SU-DHL-6 (cell line): ENCODE measurements at regions not wholly inside any gene's neighbourhood (a gene's known extent, or its start where the extent isn't known, plus 50 kb on each side); places are given as distances from the start of the nearest gene placed in this dataset.

Source experiments
- H2AFZ ChIP-seq: fragments of 200-600 bp; sonication (generic); 2 replicates; pipeline ENCODE4 v1.6.1; 2014; ENCODE audit warnings: low read depth, mild to moderate bottlenecking, moderate library complexity, mixed read lengths, antibody characterized with exemption, low read length; ENCODE audit not compliant: severe bottlenecking
- H3F3A ChIP-seq: fragments of 200-600 bp; shearing (Covaris generic); 2 replicates; pipeline ENCODE4 v1.6.0; 2016; ENCODE audit warnings: antibody characterized with exemption, mild to moderate bottlenecking; ENCODE audit not compliant: insufficient read depth
- H3K27ac ChIP-seq: fragments of 200-600 bp; sonication (generic); 2 replicates; pipeline ENCODE4 v1.5.1; 2016; ENCODE audit warnings: low read depth, mild to moderate bottlenecking, low read length, moderate library complexity, mixed read lengths
- H3K27me3 ChIP-seq: fragments of 200-600 bp; sonication (generic), shearing (Covaris generic); 2 replicates; pipeline ENCODE4 v1.6.0; 2014; ENCODE audit warnings: mild to moderate bottlenecking, low read length
- H3K36me3 ChIP-seq: fragments of 200-600 bp; sonication (generic); 2 replicates; pipeline ENCODE4 v1.6.1; 2014; ENCODE audit warnings: mild to moderate bottlenecking, low read length, mixed read lengths
- H3K4me2 ChIP-seq: fragments of 300-600, 200-600 bp; shearing (Covaris generic), sonication (generic); 2 replicates; pipeline ENCODE4 v1.6.0; 2014; ENCODE audit warnings: low read length, low read depth, mild to moderate bottlenecking; ENCODE audit not compliant: poor library complexity, severe bottlenecking
- H3K4me3 ChIP-seq: fragments of 200-600 bp; sonication (generic); 2 replicates; pipeline ENCODE4 v1.5.1; 2014; ENCODE audit warnings: antibody characterized with exemption, low read length, mild to moderate bottlenecking, mixed read lengths; ENCODE audit not compliant: insufficient read depth, poor library complexity, severe bottlenecking
- H3K79me2 ChIP-seq: fragments of 200-600 bp; sonication (generic); 2 replicates; pipeline ENCODE4 v1.6.1; 2014; ENCODE audit warnings: mild to moderate bottlenecking, low read length, moderate library complexity; ENCODE audit not compliant: insufficient read depth
- H3K9ac ChIP-seq: fragments of 200-600 bp; sonication (generic); 2 replicates; pipeline ENCODE4 v1.7.0; 2014; ENCODE audit warnings: mild to moderate bottlenecking, low read length
- H3K9me2 ChIP-seq: fragments of 200-600 bp; sonication (generic); replicated peaks from 2 replicates; pipeline ENCODE4 v1.6.1; 2014; ENCODE audit warnings: low read length; ENCODE audit not compliant: insufficient read depth
- H3K9me3 ChIP-seq: fragments of 200-600 bp; sonication (generic); 2 replicates; pipeline ENCODE4 v1.6.1; 2014; ENCODE audit warnings: low read length, mixed read lengths; ENCODE audit not compliant: insufficient read depth
- H4K20me1 ChIP-seq: fragments of 200-600 bp; sonication (generic); 2 replicates; pipeline ENCODE4 v1.6.1; 2014; ENCODE audit warnings: low read depth, mild to moderate bottlenecking, antibody characterized with exemption, low read length, moderate library complexity, mixed read lengths
- EZH2phosphoT487 ChIP-seq: fragments of 200-600 bp; sonication (generic), shearing (Covaris generic); conservative IDR thresholded peaks from 2 replicates; pipeline ENCODE4 v1.6.1; 2018; ENCODE audit warnings: mild to moderate bottlenecking, antibody characterized with exemption, low read length, moderate library complexity, mixed read lengths
- TF ChIP-seq, protein P1 (sequence below): fragments of 200-600 bp; sonication (generic); IDR thresholded peaks from one replicate; pipeline ENCODE4 v1.5.1; 2017; ENCODE audit warnings: antibody characterized with exemption, mild to moderate bottlenecking, low read length, moderate library complexity; ENCODE audit not compliant: insufficient read depth, poor library complexity, severe bottlenecking

- TF ChIP-seq, protein P1, sequence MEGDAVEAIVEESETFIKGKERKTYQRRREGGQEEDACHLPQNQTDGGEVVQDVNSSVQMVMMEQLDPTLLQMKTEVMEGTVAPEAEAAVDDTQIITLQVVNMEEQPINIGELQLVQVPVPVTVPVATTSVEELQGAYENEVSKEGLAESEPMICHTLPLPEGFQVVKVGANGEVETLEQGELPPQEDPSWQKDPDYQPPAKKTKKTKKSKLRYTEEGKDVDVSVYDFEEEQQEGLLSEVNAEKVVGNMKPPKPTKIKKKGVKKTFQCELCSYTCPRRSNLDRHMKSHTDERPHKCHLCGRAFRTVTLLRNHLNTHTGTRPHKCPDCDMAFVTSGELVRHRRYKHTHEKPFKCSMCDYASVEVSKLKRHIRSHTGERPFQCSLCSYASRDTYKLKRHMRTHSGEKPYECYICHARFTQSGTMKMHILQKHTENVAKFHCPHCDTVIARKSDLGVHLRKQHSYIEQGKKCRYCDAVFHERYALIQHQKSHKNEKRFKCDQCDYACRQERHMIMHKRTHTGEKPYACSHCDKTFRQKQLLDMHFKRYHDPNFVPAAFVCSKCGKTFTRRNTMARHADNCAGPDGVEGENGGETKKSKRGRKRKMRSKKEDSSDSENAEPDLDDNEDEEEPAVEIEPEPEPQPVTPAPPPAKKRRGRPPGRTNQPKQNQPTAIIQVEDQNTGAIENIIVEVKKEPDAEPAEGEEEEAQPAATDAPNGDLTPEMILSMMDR = no peak
- TF ChIP-seq EZH2phosphoT487 = no peak
- H3K36me3 ChIP-seq = no peaks in the 10 kb centered on the region
- no peak overlapping the region for H3K4me3 ChIP-seq
- peaks cover 34% of the 10 kb centered on the region for H3F3A ChIP-seq
- no peaks in the 10 kb centered on the region for H3K27me3 ChIP-seq
- H3K4me2 ChIP-seq = no peak overlapping the region
- no peaks in the 10 kb centered on the region for H3K9me2 ChIP-seq
- H3K9me3 ChIP-seq = no peaks in the 10 kb centered on the region
- no peaks in the 10 kb centered on the region for H3K79me2 ChIP-seq
- H3K9ac ChIP-seq = no peak overlapping the region
- no peaks in the 10 kb centered on the region for H4K20me1 ChIP-seq
- H2AFZ ChIP-seq = no peak overlapping the region
- H3K27ac ChIP-seq = no peak overlapping the region
These were observed 196.3 kb downstream of the PALM2AKAP2 start for GRCh38 chr9:109976303-109976702.

- Histone ChIP-seq H3K27ac (no peak overlapping the region), H3K27me3 (no peaks in the 10 kb centered on the region), H3K79me2 (no peaks in the 10 kb centered on the region), H3K36me3 (no peaks in the 10 kb centered on the region), H2AFZ (no peak overlapping the region), H3K9me3 (no peaks in the 10 kb centered on the region), H3K4me2 (no peak overlapping the region), H3K9me2 (no peaks in the 10 kb centered on the region), H3K4me3 (no peak overlapping the region), H4K20me1 (no peaks in the 10 kb centered on the region), H3F3A (peaks cover 24% of the 10 kb centered on the region), H3K9ac (no peak overlapping the region)
- TF ChIP-seq, protein P1 = no peak
- no peak for TF ChIP-seq EZH2phosphoT487
These were observed 197.5 kb downstream of the PALM2AKAP2 start for GRCh38 chr9:109977521-109977920.

DNA sequence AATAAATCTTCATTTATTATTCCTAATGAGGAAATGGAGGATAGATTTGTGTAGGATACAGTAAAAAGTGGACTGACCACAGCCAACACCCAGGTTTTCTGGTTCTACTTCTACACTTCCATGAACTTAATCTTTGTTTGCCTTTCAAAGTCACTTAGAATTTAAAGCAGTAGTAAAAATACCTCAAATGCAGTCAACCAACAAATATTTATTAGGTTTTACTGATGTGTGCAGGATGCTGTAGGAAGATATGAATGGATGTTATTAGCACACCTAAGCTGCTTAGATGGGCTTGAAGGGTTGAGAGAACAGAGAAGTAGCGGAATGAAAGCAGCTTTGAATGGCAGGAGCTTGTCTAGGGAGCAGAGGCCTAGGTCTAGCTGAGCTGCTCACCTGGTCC is 201.1 kb downstream of the PALM2AKAP2 start:
- Histone ChIP-seq H3K9me3 (no peaks in the 10 kb centered on the region), H3K36me3 (no peaks in the 10 kb centered on the region), H3K9ac (no peak overlapping the region), H3F3A (no peaks in the 10 kb centered on the region; the same call in 1 of the 2 replicates), H3K27ac (no peak overlapping the region), H3K79me2 (no peaks in the 10 kb centered on the region), H2AFZ (no peak overlapping the region), H3K9me2 (no peaks in the 10 kb centered on the region), H3K27me3 (no peaks in the 10 kb centered on the region), H4K20me1 (no peaks in the 10 kb centered on the region), H3K4me3 (no peak overlapping the region), H3K4me2 (no peak overlapping the region)
- TF ChIP-seq, protein P1 = no peak
- no peak for TF ChIP-seq EZH2phosphoT487
